Neural progenitor cell (in vitro differentiated cells): ENCODE measurements at regions not wholly inside any gene's neighbourhood (a gene's known extent, or its start where the extent isn't known, plus 50 kb on each side); places are given as distances from the start of the nearest gene placed in this dataset.

Experiments
- DNase-seq: peaks from one replicate; pipeline ENCODE4 v3.0.0-alpha.2; 2016; ENCODE audit warnings: low spot score
- H2AFZ ChIP-seq: fragments of 200-600 bp; sonication (generic); replicated peaks from 2 replicates; pipeline ENCODE4 v1.6.1; 2016; ENCODE audit warnings: antibody characterized with exemption
- H3F3A ChIP-seq: fragments of 200-600 bp; sonication (generic); 2 replicates; pipeline ENCODE4 v1.6.1; 2016; ENCODE audit warnings: antibody characterized with exemption, low read depth
- H3K27ac ChIP-seq: fragments of 200-600 bp; sonication (generic); 2 replicates; pipeline ENCODE4 v1.5.1; 2016; ENCODE audit warnings: mild to moderate bottlenecking
- H3K27me3 ChIP-seq: fragments of 200-600 bp; sonication (generic); 2 replicates; pipeline ENCODE4 v1.6.1; 2016; ENCODE audit warnings: mild to moderate bottlenecking, moderate library complexity
- H3K36me3 ChIP-seq: fragments of 200-600 bp; sonication (generic); 2 replicates; pipeline ENCODE4 v1.5.1; 2016
- H3K4me1 ChIP-seq: fragments of 200-600 bp; sonication (generic); 2 replicates; pipeline ENCODE4 v1.6.1; 2016; ENCODE audit warnings: mixed run types
- H3K4me2 ChIP-seq: fragments of 200-600 bp; sonication (generic); 2 replicates; pipeline ENCODE4 v1.6.1; 2016
- H3K4me3 ChIP-seq: fragments of 200-600 bp; sonication (generic); 2 replicates; pipeline ENCODE4 v1.5.1; 2016
- H3K79me2 ChIP-seq: fragments of 200-600 bp; sonication (generic); 2 replicates; pipeline ENCODE4 v1.6.1; 2016; ENCODE audit warnings: low read depth
- H3K9ac ChIP-seq: fragments of 200-600 bp; sonication (generic); 2 replicates; pipeline ENCODE4 v1.6.1; 2016
- H3K9me3 ChIP-seq: fragments of 200-600 bp; sonication (generic); 2 replicates; pipeline ENCODE4 v1.5.1; 2016; ENCODE audit warnings: low read depth
- H4K20me1 ChIP-seq: fragments of 200-600 bp; sonication (generic); 2 replicates; pipeline ENCODE4 v1.6.1; 2016; ENCODE audit warnings: low read depth
- H3K27ac Mint-ChIP-seq: 3 replicates; pipeline ENCODE4 v1.8.0; 2021; ENCODE audit warnings: mixed read lengths
- H3K27me3 Mint-ChIP-seq: 2 replicates; pipeline ENCODE4 v1.8.0; 2022; ENCODE audit warnings: low read depth, mild to moderate bottlenecking, inconsistent platforms, moderate library complexity, mixed read lengths; ENCODE audit not compliant: insufficient read depth
- H3K36me3 Mint-ChIP-seq: 3 replicates; pipeline ENCODE4 v1.8.0; 2021; ENCODE audit warnings: mixed read lengths
- H3K4me1 Mint-ChIP-seq: 3 replicates; pipeline ENCODE4 v1.8.0; 2021; ENCODE audit warnings: mixed read lengths
- H3K4me3 Mint-ChIP-seq: 3 replicates; pipeline ENCODE4 v1.8.0; 2021; ENCODE audit warnings: mild to moderate bottlenecking, moderate library complexity, mixed read lengths
- H3K9me3 Mint-ChIP-seq: 3 replicates; pipeline ENCODE4 v1.8.0; 2020; ENCODE audit warnings: mixed read lengths
- CTCF ChIP-seq: fragments of 200-600 bp; sonication (generic); IDR thresholded peaks from 2 replicates; pipeline ENCODE4 v1.5.1; 2017; ENCODE audit warnings: antibody characterized with exemption, mild to moderate bottlenecking
- EZH2 ChIP-seq: fragments of 200-600 bp; sonication (generic); IDR thresholded peaks from 2 replicates; pipeline ENCODE4 v1.6.1; 2017; ENCODE audit warnings: antibody characterized with exemption, mild to moderate bottlenecking, moderate library complexity
- EZH2phosphoT487 ChIP-seq: fragments of 200-600 bp; sonication (generic); IDR thresholded peaks from 2 replicates; pipeline ENCODE4 v1.6.1; 2017; ENCODE audit warnings: antibody characterized with exemption

DNA sequence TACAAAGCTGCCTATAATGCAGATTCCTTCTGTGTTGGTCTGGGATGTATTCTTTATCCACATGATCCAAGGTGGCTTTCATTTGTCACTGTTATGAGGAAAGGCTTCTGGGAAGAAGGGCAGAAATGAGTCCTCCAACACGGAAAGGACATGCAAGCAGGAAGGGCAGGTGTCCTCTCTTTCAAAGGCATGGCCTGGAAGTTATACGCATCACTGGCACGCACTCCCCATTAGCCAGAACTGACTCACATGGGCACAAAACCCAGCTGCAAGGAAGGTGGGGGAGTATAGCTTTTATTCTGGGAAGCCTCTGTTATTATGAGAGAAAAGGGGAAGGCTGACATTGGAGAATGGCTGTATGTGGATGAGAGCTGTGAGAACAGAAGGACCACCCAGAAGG lies 141.3 kb upstream of the ZNF618 start:
- TF ChIP-seq EZH2 (no peak), EZH2phosphoT487 (no peak), CTCF (no peak)
- no peaks in the 10 kb centered on the region for H3K36me3 Mint-ChIP-seq
- H3K9me3 Mint-ChIP-seq, result peaks cover 16% of the 10 kb centered on the region

DNA sequence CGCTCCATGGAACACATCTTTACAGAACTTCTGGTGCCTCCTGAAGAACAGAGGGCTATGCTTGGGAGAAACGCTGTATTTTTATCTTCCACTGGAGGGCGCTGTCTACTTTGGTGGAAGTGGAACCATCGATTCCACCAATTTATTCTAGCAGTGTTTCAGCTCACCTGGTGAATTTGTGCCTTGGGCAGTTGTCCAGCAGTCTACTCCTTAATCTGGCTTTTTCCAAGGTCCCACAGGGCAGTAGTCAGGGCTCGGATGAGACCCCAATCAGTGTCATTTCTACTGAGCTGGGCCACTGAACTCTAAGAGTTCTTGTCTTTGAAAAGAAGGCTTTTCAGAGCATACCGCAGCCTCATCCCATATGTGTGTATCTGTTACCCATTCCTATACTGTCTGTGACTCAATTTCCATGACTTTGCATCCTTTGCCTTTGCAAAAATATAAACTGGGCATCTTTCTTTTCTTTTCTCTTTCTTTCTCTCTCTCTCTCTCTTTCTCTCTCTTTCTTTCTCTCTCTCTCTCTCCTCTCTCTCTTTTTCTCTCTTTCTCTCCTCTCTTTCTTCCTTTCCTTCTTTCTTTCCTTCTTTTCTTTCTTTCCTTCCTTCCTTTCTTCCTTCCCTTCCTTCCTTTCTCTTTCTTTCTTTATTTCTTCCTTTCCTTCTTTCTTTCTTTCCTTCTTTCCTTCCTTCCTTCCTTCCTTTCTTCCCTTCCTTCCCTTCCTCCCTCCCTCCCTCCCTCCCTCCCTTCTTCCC lies 138.4 kb upstream of the ZNF618 start:
- Histone ChIP-seq H3K36me3 (no peaks in the 10 kb centered on the region), H3K4me3 (no peak overlapping the region), H3K4me1 (peaks cover 5% of the 10 kb centered on the region), H3F3A (peaks cover 15% of the 10 kb centered on the region), H3K27me3 (no peaks in the 10 kb centered on the region), H3K4me2 (no peak overlapping the region), H3K9ac (no peak overlapping the region), H4K20me1 (no peaks in the 10 kb centered on the region), H3K79me2 (no peaks in the 10 kb centered on the region), H2AFZ (no peak overlapping the region), H3K9me3 (no peaks in the 10 kb centered on the region), H3K27ac (no peak overlapping the region)
- Mint-ChIP-seq H3K4me1 (peaks cover 3% of the 10 kb centered on the region), H3K9me3 (peaks cover 10% of the 10 kb centered on the region), H3K4me3 (no peak overlapping the region), H3K27me3 (peaks cover 13% of the 10 kb centered on the region), H3K36me3 (no peaks in the 10 kb centered on the region), H3K27ac (no peak overlapping the region)
- TF ChIP-seq CTCF (peak; percentile 91), EZH2phosphoT487 (no peak)
- peak; percentile 83 for DNase-seq

More for the DNA sequence above, 141.3 kb upstream of the ZNF618 start:
- Histone ChIP-seq H3K27me3 (no peaks in the 10 kb centered on the region), H4K20me1 (no peaks in the 10 kb centered on the region), H2AFZ (no peak overlapping the region), H3K79me2 (no peaks in the 10 kb centered on the region), H3K4me3 (no peak overlapping the region), H3K27ac (no peak overlapping the region), H3F3A (peaks cover 15% of the 10 kb centered on the region), H3K9ac (no peak overlapping the region), H3K36me3 (no peaks in the 10 kb centered on the region), H3K4me1 (no peaks in the 10 kb centered on the region), H3K9me3 (no peaks in the 10 kb centered on the region), H3K4me2 (no peak overlapping the region)
- Mint-ChIP-seq H3K27ac (no peak overlapping the region), H3K27me3 (peaks cover 11% of the 10 kb centered on the region), H3K4me1 (no peaks in the 10 kb centered on the region), H3K4me3 (no peak overlapping the region)
- no peak for DNase-seq

DNA sequence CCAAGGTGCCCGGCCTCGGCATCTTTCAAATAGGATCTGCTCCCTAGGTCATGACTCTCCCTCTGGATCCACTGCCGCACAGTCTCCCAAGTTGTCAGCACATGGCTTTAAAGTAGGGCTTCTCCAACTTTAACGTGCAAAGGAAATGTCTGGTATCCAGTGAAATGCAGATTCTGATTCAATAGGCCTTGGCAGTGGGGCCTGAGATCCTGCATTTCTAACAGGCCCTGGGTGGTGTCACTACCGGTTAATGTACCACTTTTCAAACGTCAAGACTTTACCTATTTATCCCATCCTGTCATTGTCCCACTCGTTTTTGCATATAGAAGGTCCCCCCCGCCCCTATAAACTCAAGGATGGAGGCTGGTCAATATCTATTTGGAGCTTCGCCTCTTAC lies 137.6 kb upstream of the ZNF618 start:
- H3K36me3 ChIP-seq, result no peaks in the 10 kb centered on the region
- H3K4me2 ChIP-seq, result no peak overlapping the region
- no peaks in the 10 kb centered on the region for H3K27me3 ChIP-seq
- H3K4me3 ChIP-seq, result no peak overlapping the region
- no peak overlapping the region for H2AFZ ChIP-seq
- Mint-ChIP-seq H3K4me3 (no peak overlapping the region), H3K36me3 (no peaks in the 10 kb centered on the region), H3K27ac (no peak overlapping the region), H3K4me1 (peaks cover 3% of the 10 kb centered on the region), H3K27me3 (peaks cover 13% of the 10 kb centered on the region), H3K9me3 (peaks cover 5% of the 10 kb centered on the region)
- DNase-seq, result peak; percentile 14
- TF ChIP-seq CTCF (no peak), EZH2 (no peak), EZH2phosphoT487 (no peak)
- no peaks in the 10 kb centered on the region for H3K9me3 ChIP-seq
- H3K79me2 ChIP-seq, result no peaks in the 10 kb centered on the region
- H4K20me1 ChIP-seq, result no peaks in the 10 kb centered on the region
- H3K9ac ChIP-seq, result no peak overlapping the region
- H3K27ac ChIP-seq, result no peak overlapping the region
- peaks cover 6% of the 10 kb centered on the region for H3K4me1 ChIP-seq
- H3F3A ChIP-seq, result peaks cover 15% of the 10 kb centered on the region
